Left kidney (tissue), 1 donor: ENCODE measurements at regions not wholly inside any gene's neighbourhood (a gene's known extent, or its start where the extent isn't known, plus 50 kb on each side); places are given as distances from the start of the nearest gene placed in this dataset.

Experiments
- DNase-seq: peaks from one replicate; pipeline ENCODE4 v3.0.0-alpha.2; 2013

DNA sequence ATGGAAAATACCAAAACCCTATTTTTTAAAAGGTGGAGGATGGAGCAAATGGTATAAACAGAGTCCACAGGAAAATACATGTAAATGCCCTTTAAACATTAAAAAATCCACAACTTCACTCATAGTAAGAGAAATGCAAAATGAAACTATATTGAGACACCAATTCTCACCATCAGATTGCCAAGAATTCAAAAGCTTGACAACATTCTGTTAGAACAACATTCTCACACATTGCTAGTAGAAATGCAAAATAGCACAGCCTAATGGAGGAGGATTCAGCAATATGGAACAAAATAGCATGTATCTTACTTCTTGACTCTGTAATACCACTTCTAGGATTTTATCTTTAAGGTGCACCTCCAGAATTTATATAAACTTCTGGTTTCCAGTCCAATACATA is 351.8 kb downstream of the NXPE2 start:
- no peak for DNase-seq

DNA sequence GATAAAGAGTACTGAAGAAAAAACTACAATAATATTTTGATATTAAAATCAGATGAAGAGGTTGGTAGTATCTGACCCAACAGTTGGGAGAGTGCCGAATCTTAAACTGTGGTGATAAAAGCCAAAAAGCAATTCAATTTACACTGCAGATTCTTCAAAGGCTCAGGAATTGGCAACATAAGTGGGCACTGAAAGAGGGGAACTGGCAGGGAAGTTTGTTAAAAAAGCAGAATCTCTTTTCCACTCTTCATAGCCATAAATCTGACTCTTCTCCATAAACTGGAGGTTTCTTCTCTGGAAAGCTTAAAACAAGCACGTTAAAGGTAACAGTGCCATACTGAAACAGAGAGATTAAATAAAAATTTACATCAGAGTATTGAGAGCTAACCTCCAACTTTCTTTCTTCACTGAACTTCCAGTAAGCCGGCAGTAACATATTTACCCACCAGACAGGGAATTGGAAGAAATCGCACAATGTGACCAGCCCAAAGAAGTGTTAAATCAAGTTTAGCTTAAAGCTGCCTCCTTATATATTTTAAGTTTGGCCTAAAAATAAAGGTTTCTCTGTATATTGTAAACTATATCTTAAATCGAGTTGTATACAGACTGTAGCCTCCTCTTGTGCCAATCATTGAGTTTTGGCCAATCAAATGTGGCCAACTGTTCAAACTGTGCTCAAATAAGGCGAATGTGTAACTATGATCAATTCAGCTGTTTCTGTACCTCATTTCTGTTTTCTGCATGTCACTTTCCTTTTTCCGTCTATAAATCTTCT is 358.3 kb downstream of the NXPE2 start:
- DNase-seq: no peak

DNA sequence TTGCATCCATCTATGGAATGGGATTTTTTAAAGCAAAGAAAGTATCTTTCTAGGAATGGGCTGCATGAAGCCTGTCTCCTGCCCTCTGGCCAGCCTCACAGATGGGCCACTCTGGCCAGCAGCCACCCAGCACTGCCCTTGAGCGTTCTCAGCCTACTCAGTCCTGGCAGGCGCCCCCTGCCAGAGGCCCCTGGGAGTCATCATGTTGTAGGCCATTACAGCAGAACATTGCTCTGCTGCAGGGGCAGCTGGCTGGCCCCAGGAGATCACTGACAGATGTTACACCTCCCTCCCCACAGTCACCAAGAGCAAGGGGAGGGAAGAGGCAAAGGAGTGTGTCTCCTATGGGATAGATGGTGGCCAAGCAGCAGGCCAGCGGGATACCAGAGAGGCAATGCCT is 363.7 kb downstream of the NXPE2 start:
- DNase-seq: no peak

DNA sequence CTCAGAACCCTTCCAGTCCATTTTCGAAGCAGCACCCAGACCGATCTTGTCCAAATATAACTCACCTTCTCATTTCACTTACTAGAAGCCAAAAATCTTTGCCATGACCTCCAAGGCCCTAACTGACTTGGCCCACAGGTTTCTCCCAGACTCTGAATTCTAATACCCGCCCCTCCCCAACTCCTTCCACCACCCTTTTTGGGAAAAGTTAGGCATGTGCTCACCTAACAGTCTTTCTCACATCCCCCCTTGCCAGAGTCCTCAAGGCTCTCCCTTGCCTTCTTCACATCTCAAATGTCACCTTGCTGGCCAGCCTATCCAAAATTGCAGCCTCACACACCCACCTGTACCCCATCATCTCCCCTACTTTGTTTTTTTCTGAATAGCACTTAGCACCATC is 369.3 kb downstream of the NXPE2 start:
- no peak for DNase-seq

DNA sequence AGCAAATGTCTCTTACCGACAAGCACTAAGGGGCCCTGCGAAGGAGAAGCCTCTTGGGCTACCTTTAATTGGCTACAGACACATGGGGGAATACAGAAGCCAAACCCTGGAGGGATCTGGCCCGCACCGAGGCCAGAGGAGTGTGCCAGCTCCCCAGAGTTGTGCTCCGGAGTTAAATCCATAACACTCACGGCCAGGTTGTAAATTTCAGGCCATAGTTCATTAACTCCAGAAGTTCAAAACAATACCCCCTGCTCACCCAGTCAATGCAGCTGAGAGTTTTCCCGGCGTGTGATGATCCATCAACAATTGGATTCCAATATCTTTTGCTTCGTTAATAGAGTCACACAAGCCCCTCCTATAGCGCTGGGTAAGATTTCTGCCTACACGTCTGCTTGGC is 371.5 kb downstream of the NXPE2 start:
- no peak for DNase-seq

DNA sequence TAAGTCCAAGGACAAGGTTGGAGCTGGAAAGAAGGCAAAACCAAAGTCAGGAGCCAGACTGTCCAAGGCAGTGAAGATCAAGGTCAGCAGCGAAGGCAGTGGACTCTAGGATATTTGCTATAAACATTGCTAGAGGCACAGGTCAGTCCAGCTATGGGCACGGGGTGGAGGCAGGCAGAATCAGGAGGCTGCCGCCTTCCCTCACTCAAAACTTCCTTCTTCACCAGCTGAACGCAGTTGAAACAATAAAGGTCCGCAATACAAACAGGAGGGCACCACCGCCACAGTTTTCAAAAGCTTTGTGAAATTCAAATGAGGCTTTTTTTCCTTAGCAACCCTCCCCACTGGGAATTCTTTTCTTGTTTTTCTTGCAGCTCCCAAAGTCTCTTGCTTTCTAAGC is 372.4 kb downstream of the NXPE2 start:
- DNase-seq: no peak

DNA sequence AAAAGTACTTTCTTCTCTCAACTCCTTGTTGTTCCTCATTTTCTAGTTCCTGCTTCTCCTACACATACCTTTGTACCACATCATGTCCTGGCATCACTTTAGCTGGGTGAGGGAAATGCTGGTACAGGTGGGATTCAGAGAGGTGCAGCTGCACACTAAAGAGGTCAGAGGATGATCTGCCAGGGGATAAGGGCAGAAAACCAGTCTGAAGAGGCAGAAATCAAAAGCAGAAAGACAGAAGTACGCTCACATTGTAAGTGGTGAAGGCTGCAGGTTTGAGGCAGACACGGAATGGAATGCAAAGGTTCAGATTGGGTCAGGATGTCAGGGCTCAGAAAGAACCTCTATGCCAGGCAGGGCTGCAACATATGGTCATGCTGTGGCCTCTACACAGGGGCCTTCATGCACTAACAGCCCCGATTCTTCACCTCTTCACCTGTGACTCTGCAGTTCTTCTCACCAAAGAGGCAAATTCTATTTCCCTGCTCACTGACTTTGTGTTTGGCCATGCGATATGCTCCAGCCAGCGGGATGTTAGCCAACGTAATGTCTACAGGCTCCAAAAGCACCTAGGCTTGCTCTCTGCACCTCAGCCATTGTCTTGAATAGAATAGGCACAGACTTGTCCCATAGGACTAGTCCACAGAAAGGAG is 373.7 kb downstream of the NXPE2 start:
- no peak for DNase-seq

DNA sequence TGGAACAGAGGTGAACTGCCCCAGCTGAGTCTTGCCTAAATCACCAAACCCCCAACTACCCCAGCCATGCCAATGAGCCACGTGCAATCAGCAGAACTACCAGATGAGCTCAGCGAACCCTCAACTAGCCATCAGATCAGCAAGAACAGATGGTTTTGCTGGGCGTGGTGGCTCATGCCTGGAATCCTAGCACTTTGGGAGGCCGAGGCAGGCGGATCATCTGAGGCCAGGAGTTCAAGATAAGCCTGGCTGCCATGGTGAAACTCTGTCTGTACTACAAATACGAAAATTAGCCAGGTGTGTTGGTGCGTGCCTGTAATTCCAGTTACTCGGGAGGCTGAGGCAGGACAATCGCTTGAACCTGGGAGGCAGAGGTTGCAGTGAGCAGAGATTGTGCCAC is 374.3 kb downstream of the NXPE2 start:
- no peak for DNase-seq

DNA sequence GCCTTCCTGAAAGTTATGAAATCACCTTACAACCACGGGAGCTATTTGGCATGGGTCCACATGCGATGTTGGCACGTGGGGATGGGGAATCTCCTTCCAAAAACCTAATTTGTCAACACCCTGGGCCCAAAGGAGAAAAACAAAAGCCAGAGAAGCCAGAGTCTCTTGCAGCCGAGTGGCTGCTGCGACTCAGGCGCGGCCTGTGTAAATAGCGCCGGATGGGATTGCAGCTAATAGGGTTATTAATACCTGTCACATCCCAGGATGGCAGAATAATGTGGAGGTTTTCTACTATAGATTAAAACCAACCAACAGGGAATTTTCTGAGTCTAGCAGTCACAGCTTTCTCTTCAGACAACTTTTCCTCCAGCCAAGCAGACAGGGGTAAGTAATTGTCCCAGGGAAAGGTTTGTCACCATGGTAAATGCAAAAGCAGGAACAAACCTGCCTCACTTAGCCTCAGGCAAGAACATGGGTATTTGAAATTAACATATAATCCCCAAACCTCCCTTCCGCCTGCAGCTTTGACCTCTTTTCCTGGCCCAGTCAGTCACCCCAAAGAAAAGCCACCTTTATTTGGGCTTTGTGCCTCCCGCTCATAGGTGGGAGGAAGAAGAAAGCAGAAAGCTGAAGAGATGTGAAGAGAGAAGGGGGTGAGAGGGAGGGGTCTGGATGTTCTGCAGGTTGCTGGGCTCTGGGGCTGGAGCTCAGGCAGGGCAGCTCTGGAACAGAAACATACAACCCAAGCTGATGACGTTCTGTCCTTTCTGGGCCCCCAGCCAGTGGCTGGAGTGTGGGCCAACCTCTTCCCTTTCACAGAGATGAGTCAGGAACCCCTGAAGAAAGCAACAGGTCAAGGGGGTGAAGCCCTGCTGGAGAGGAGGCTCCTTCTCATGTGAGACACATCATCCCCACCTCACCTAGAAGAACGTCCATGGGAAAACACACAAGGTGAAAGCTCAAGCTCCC is 376.5 kb downstream of the NXPE2 start:
- DNase-seq: peak; percentile 26

DNA sequence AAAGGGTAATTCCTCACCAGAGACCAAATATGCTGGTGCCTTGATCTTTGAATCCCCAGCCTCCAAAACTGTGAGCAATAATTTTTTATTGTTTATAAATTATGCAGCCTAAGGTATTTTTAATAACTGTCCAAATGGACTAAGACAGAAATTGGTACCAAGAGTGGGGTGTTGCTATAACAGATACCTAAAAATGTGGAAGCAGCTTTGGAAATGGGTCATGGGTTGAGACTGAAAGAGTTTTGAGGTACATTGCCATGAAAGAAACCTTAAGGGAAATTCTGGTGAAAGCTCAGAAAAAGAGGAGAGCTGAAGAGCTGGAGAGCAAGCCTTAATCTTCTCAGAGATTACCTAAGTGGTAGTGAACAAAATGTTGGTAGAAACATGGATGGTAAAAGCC is 378.2 kb downstream of the NXPE2 start:
- DNase-seq: no peak

DNA sequence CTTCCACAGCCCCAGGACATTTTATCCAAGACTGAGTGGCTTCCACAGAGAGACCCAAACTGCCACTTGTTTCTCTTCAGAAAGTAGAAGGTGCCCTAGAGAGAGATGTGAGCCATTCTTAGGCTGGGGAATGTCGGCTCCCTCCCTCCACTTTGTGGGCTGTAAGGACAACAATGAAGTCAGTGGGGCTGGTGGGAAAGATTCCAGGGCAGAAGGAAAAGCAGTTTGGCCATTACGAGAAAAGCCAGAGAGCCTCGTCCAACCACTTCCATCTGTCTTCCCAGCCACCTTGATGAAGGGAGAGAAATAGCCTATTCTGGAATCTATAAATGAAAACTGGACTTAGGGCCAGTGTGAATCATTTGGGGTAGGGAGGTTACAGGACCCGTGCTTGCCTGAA is 382.5 kb downstream of the NXPE2 start:
- DNase-seq: no peak

DNA sequence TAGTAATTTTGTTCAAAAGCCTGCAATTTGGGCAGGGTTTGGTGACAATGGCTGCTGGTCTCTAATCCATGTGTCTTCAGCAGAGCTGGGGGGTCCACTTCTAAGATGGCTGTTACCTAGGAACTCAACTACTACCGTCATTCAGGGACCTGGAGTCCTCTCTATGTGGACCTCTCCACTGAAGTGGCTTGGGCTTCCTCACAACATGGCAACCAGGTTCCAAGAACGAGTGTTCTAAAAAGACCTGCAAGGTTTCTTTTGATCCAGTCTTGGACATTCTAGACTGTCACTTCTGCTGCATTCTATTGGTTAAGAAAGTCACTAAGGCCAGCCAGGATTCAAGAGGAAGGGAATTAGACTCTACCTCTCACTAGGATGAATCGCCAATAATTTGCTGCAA is 387.0 kb downstream of the NXPE2 start:
- DNase-seq: no peak

DNA sequence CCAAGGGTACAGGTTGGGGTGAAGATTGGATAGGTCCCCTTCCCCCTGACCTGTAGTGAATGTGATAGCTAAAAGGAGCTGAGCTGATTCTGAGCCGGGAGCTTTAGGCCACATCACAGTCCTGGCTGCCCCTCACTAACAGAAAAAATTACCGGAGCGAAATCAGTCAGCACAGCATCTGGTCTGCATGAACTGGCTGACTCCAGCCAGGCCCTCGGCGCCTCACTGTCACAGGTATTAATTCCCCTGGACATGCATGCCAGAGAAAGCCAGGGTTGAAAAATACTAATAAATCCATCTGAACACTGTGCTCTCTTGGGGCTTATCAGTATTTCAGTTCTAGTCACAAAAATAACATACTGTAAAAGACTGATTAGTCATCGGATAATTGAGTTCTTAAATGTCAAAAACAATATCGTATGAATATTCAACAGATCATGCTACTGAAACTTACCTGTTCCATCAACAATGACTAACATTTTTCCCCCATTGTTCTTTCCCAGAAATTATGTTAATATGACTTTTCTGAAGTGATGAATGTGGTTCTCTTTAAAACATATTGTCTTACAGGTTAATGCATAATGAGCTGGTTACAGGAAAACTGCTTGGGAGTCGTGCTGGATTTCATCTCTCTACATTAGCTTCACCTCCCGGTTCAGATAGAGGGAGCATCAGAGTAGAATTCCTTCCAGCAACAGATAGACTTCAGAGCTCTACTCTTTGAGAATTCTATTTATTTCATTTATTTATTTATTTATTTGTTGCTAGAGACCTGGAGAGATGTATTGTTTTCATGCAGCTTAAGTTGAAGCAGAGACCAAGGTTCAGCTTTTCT is 387.7 kb downstream of the NXPE2 start:
- DNase-seq: peak; percentile 25

DNA sequence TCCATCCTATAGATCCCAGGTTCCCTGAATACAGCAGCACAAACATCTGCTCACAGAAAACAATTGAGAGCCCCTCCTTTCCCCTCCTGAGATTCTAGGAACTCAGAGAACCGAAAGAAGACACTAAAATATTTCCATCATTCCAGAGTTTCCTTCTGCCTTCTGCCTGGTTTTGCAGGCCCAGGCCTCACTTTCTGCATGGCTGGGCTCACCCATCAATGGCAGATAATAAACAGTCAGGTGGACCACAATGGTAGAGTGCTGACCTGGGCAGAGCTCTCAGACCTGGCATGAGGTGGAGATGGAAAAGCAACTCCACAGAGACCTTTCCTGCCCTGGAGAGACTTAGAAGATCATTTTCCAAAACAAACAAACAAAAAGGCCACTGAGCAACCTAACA is 389.1 kb downstream of the NXPE2 start:
- DNase-seq: peak; percentile 14

DNA sequence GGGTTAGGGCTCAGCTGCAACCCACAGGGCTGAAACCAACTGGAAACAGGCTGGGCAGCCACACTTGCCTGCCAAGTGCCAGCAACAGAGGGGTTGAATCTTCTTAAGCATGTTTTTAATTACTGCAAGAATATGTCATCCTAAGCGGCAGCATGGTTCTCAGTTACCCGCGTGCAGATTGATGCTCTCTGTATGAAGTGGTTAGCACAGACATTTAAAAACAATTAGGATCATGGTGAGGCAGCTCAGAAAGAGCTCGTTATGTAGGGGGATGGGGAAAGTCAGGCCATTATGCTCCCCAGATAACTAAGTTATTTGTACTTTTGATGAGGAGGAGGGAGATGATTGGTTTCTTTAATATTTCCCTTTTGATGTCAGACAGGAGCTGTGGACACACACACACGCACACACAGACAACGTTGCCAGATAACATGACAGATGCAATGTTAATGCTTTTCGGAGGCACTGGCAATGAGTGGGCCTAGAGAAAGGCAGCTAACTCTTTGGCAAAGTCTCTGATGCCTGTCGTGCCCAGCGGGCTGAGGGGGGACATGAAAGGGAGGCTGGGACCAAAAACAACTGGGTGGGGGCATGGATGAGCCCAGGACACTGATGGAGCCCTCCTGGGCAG is 389.7 kb downstream of the NXPE2 start:
- no peak for DNase-seq

DNA sequence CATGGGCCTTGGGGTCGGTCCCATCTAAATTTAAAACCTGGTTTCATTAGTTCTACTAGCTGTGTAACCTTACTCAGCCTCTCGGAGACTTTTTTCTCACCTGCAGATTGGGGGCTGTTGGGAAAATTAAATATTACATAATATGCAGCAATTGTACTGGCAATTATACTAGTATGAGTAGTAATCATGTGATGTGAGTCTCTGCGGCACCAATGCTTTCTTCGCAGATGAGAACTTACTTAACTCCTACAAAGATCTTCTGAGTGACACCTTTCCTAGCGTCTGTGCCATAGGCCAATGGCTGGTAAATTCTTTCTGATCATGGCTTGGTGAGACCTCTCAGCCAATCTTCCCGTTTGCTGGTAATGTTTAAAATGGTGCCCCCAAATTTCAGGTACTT is 391.3 kb downstream of the NXPE2 start:
- no peak for DNase-seq

DNA sequence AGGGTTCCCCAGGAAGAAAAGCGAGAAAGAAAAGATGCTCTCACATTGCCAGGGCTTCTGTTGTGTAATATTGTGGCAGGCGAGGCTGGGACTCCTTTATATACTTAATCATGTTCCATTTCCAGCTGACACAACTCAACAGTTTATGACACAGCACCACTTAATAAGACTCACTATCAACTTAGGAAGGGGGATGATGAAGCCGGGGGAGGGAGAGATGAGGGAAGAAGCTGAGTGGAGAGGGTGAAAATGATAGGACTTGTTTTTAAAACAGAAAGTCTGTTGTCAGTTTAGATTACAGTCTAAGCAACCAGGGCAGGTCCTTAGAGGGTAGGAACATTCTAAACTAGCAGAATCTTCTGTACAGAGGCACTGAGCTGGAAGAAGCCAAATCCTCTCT is 397.0 kb downstream of the NXPE2 start:
- no peak for DNase-seq

DNA sequence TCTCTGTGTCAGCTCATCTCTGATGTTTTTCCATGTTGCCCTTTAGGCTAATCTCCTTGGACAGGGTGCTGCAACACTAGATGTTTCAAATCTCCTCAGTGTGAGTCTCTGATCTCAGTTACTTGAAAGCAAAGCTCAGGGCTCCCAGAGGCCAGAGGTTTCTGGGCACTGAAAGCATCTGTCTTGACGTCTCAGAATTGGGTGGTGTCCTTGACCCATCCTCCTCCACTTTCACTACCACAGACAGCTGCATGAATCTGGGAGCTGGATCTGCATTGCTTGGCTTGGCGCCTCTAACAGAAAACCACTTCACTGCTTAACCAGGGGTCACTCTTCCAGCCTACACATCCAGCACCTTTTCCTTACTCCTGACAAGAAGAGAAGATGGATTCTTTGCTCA is 399.4 kb downstream of the NXPE2 start:
- no peak for DNase-seq

DNA sequence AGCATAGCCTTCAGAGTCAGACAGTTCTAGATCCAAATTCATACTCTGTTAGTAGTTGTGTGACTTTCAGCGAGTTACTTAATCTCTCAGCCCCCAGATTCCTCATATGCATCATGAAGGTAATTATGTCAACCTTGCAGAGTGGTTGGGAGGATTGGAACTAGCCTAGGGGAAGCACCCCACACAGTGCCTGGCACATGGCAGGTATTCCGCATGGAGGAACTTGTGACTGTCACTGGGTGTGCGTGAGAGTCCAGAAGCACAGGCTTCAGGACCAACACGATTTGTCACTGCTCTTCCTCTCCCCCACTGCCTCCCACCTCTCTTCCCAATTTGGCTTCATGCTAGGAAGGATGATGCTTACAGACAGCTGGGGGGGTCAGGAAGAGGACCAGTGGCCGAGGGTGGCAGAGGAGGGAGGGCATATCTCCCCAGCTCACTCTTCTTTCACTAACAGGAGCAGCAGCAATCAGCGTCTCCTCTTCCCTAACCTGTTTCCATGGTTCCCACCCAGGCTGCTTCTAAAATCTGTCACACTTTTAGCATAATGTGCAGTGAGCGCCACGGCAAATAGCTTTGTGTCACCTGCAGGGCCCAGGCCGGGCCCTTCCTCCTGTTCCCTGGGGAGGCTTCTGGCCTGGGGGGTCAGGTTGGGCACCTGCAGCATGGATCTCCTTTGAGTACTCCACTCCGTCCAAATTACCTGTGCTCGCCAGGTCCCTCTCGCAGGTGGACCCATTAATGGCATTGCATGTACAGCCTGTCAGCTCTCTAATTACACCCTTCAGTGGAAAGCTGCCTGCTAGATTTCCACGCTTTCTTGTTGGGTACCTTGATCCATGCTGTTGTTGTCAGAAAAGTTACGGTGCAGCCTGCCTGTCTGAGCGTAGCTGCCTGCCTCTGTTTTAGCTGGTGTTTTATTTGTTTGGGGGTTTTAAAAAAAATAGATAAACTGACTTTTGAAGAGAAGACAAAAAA is 400.4 kb downstream of the NXPE2 start:
- DNase-seq: no peak
